A549 (cell line): ENCODE measurements at regions not wholly inside any gene's neighbourhood (a gene's known extent, or its start where the extent isn't known, plus 50 kb on each side); places are given as distances from the start of the nearest gene placed in this dataset.

Experiments
- ATAC-seq, 2 experiments: fragments of 200-7000 bp in 1 of 2; fragments of >200 bp in 1 of 2; cut with Nextera tagmentation in 1 of 2; cut with Tn5 transposase in 1 of 2; 3 replicates each; pipeline versions ENCODE4 v1.8.0 to v1.9.1; 2018 to 2020; ENCODE audit warnings: mild to moderate bottlenecking in 1 of 2, moderate library complexity in 1 of 2
- CTCF ChIA-PET: fragments of 300-600 bp; sonication (Branson Sonifier 250); formaldehyde crosslinking; extraction: SDS; loops from one replicate; lab custom pipeline; 2021; ENCODE audit warnings: antibody characterized with exemption, inconsistent platforms; lab: Yijun Ruan, JAX
- POLR2A ChIA-PET: fragments of 350-600 bp; formaldehyde crosslinking; extraction: SDS; loops from one replicate; lab custom pipeline; 2021; ENCODE audit warnings: antibody characterized with exemption, inconsistent platforms; lab: Yijun Ruan, JAX
- DNase-seq, 2 experiments: peaks; one replicate each; pipeline versions ENCODE4 v3.0.0 to v3.0.0-alpha.2; 2011 to 2016; ENCODE audit warnings: low read depth in 1 of 2, low spot score in 1 of 2
- FAIRE-seq: peaks from 2 replicates; lab custom pipeline; 2011; peaks lifted over from hg19 to GRCh38; lab: Jason Lieb, UNC
- H3K27ac ChIP-seq, 2 experiments: fragments of >200 bp; sonication (Bioruptor Twin); formaldehyde crosslinking; 3 replicates each; pipeline ENCODE4 v1.5.1; 2016 to 2017
- H3K4me1 ChIP-seq: fragments of >200 bp; sonication (Bioruptor Twin); formaldehyde crosslinking; 3 replicates; pipeline ENCODE4 v1.6.1; 2016
- H3K4me2 ChIP-seq: fragments of >200 bp; sonication (Bioruptor Twin); formaldehyde crosslinking; 3 replicates; pipeline ENCODE4 v1.6.1; 2016
- H3K4me3 ChIP-seq: fragments of >200 bp; sonication (Bioruptor Twin); formaldehyde crosslinking; 3 replicates; pipeline ENCODE4 v1.5.1; 2016
- H3K9me3 ChIP-seq: fragments of >200 bp; sonication (Bioruptor Twin); formaldehyde crosslinking; 3 replicates; pipeline ENCODE4 v1.6.1; 2016
- BHLHE40 ChIP-seq: IDR thresholded peaks from 2 replicates; pipeline ENCODE4 v1.6.1; 2012; ENCODE audit warnings: low read depth, low read length, inconsistent platforms
- CEBPB ChIP-seq, 2 experiments: fragments of >200 bp in 1 of 2; sonication (Bioruptor Twin) in 1 of 2; formaldehyde crosslinking in 1 of 2; IDR thresholded peaks; 2 replicates each; pipeline ENCODE4 v1.6.1; 2012 to 2016
- CHD2 ChIP-seq: fragments of 150-350 bp; IDR thresholded peaks from 2 replicates; pipeline ENCODE4 v1.6.1; 2014; ENCODE audit warnings: low read length; ENCODE audit not compliant: partially characterized antibody
- FOXS1 ChIP-seq: fragments of 250-450 bp; sonication (Bioruptor Pico); IDR thresholded peaks from 2 replicates; pipeline ENCODE4 v1.5.0; 2020; ENCODE audit warnings: mild to moderate bottlenecking, moderate library complexity
- GATA3 ChIP-seq: IDR thresholded peaks from 2 replicates; pipeline ENCODE4 v1.6.1; 2012; ENCODE audit warnings: borderline replicate concordance
- HOXA7 ChIP-seq: fragments of 250-450 bp; sonication (Bioruptor Pico); IDR thresholded peaks from 2 replicates; pipeline ENCODE4 v1.5.0; 2020; ENCODE audit warnings: mild to moderate bottlenecking, moderate library complexity
- JUNB ChIP-seq: fragments of >200 bp; sonication (Bioruptor Twin); formaldehyde crosslinking; IDR thresholded peaks from 2 replicates; pipeline ENCODE4 v1.6.1; 2016
- KDM5A ChIP-seq: fragments of 200-600 bp; sonication (generic); IDR thresholded peaks from 2 replicates; pipeline ENCODE4 v1.6.1; 2016; ENCODE audit warnings: antibody characterized with exemption, mild to moderate bottlenecking
- NPAS2 ChIP-seq: fragments of 250-450 bp; sonication (Bioruptor Pico); IDR thresholded peaks from 2 replicates; pipeline ENCODE4 v1.8.0; 2022; ENCODE audit warnings: mild to moderate bottlenecking, moderate library complexity, borderline replicate concordance
- NR3C1 ChIP-seq: fragments of >200 bp; sonication (Bioruptor Twin); formaldehyde crosslinking; IDR thresholded peaks from 3 replicates; pipeline ENCODE4 v1.6.1; 2017
- RCOR1 ChIP-seq: fragments of 150-350 bp; IDR thresholded peaks from 2 replicates; pipeline ENCODE4 v1.6.1; 2014; ENCODE audit warnings: antibody characterized with exemption, low read length, low read depth
- SMC3 ChIP-seq: fragments of >200 bp; sonication (Bioruptor Twin); formaldehyde crosslinking; IDR thresholded peaks from 3 replicates; pipeline ENCODE4 v1.6.1; 2018; ENCODE audit warnings: inconsistent platforms
- ZFP36 ChIP-seq: fragments of 450-650 bp; IDR thresholded peaks from 2 replicates; pipeline ENCODE4 v1.6.1; 2014; ENCODE audit warnings: borderline replicate concordance; ENCODE audit not compliant: partially characterized antibody
- WGBS: methylation state at CpG from one replicate; pipeline ENCODE4 v1.1.6; 2017; ENCODE audit errors: missing lambda C conversion rate; 5-methylcytosine and 5-hydroxymethylcytosine counted together
- TF ChIP-seq, protein P1 (sequence below): fragments of 200-600 bp; sonication (generic); IDR thresholded peaks from 2 replicates; pipeline ENCODE4 v1.6.1; 2016; ENCODE audit warnings: antibody characterized with exemption, mild to moderate bottlenecking, moderate library complexity
- TF ChIP-seq, protein P2 (sequence below): fragments of 250-450 bp; sonication (Bioruptor Pico); IDR thresholded peaks from 2 replicates; pipeline ENCODE4 v1.5.0; 2021; ENCODE audit warnings: mild to moderate bottlenecking, moderate library complexity, borderline replicate concordance
- TF ChIP-seq, protein P3 (sequence below): fragments of >200 bp; sonication (Bioruptor Twin); formaldehyde crosslinking; IDR thresholded peaks from 2 replicates; pipeline ENCODE4 v1.6.1; 2016
- TF ChIP-seq, protein P4 (sequence below): fragments of >200 bp; sonication (Bioruptor Twin); formaldehyde crosslinking; IDR thresholded peaks from 3 replicates; pipeline ENCODE4 v1.6.1; 2016

DNA sequence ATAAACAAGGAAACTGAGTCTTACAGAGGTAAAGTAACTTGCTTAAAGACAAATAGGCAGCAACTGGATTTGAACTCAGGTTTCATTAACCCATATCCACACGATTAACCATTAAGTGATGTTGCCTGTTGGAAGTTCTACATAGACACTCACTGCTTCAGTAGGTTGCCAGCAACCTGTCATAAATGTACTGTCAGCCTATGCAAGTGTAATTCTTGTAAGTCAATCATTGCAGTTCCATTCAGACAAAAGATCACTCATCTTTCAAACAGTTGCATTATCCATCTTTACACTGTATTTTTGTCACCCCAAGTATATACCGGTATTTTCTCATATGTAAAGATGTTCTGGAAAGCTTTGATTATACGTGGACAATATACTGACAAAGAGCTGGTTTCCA lies 676.9 kb upstream of the PCDH20 start:
- Histone ChIP-seq H3K27ac (no peak overlapping the region), H3K4me2 (no peak overlapping the region), H3K4me1 (no peaks in the 10 kb centered on the region), H3K4me3 (no peak overlapping the region), H3K9me3 (no peaks in the 10 kb centered on the region)
- POLR2A ChIA-PET, result no interaction called here
- CTCF ChIA-PET, result no interaction called here
- DNase-seq (no peak), ATAC-seq (no peak), FAIRE-seq (no peak)
- 13% methylated on average over 3 of the region's 3 CpGs for WGBS
- TF ChIP-seq, protein P1, sequence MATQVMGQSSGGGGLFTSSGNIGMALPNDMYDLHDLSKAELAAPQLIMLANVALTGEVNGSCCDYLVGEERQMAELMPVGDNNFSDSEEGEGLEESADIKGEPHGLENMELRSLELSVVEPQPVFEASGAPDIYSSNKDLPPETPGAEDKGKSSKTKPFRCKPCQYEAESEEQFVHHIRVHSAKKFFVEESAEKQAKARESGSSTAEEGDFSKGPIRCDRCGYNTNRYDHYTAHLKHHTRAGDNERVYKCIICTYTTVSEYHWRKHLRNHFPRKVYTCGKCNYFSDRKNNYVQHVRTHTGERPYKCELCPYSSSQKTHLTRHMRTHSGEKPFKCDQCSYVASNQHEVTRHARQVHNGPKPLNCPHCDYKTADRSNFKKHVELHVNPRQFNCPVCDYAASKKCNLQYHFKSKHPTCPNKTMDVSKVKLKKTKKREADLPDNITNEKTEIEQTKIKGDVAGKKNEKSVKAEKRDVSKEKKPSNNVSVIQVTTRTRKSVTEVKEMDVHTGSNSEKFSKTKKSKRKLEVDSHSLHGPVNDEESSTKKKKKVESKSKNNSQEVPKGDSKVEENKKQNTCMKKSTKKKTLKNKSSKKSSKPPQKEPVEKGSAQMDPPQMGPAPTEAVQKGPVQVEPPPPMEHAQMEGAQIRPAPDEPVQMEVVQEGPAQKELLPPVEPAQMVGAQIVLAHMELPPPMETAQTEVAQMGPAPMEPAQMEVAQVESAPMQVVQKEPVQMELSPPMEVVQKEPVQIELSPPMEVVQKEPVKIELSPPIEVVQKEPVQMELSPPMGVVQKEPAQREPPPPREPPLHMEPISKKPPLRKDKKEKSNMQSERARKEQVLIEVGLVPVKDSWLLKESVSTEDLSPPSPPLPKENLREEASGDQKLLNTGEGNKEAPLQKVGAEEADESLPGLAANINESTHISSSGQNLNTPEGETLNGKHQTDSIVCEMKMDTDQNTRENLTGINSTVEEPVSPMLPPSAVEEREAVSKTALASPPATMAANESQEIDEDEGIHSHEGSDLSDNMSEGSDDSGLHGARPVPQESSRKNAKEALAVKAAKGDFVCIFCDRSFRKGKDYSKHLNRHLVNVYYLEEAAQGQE, result no peak
- TF ChIP-seq KDM5A, result no peak
- no peak for TF ChIP-seq BHLHE40
- no peak for TF ChIP-seq NR3C1

DNA sequence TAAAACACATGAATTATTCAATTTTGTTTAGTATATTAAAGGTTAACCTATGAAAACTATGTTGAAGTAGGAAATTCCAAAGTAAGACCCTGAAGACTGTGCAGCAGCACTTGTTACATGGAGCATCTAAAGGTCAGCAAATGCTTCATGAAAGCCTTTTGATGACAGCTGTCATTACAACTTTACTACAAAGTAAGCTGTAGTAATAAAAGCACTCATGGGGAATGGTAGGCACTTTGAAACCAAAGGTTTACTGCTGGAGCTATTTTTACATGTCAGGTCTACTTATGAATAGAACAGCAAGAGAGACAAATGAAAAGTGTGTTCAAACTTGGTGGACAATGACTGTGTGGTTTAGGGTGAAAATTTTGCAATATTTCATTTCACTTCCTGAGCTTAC lies 672.5 kb upstream of the PCDH20 start:
- Histone ChIP-seq H3K4me1 (no peaks in the 10 kb centered on the region), H3K4me2 (no peak overlapping the region), H3K9me3 (no peaks in the 10 kb centered on the region), H3K27ac (no peak overlapping the region), H3K4me3 (no peak overlapping the region)
- FAIRE-seq (no peak), ATAC-seq (no peak), DNase-seq (no peak)
- no peak for TF ChIP-seq HOXA7 (CRISPR knock-in tag)
- no peak for TF ChIP-seq KDM5A
- no peak for TF ChIP-seq RCOR1
- no peak for TF ChIP-seq GATA3
- no peak for TF ChIP-seq ZFP36
- TF ChIP-seq, protein P2, sequence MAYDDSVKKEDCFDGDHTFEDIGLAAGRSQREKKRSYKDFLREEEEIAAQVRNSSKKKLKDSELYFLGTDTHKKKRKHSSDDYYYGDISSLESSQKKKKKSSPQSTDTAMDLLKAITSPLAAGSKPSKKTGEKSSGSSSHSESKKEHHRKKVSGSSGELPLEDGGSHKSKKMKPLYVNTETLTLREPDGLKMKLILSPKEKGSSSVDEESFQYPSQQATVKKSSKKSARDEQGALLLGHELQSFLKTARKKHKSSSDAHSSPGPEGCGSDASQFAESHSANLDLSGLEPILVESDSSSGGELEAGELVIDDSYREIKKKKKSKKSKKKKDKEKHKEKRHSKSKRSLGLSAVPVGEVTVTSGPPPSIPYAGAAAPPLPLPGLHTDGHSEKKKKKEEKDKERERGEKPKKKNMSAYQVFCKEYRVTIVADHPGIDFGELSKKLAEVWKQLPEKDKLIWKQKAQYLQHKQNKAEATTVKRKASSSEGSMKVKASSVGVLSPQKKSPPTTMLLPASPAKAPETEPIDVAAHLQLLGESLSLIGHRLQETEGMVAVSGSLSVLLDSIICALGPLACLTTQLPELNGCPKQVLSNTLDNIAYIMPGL (CRISPR knock-in tag), result no peak
- no peak for TF ChIP-seq FOXS1 (CRISPR knock-in tag)
- no peak for TF ChIP-seq CHD2
- TF ChIP-seq, protein P3, sequence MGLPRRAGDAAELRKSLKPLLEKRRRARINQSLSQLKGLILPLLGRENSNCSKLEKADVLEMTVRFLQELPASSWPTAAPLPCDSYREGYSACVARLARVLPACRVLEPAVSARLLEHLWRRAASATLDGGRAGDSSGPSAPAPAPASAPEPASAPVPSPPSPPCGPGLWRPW, result no peak
- no peak for TF ChIP-seq NPAS2 (CRISPR knock-in tag)
- TF ChIP-seq, protein P4, sequence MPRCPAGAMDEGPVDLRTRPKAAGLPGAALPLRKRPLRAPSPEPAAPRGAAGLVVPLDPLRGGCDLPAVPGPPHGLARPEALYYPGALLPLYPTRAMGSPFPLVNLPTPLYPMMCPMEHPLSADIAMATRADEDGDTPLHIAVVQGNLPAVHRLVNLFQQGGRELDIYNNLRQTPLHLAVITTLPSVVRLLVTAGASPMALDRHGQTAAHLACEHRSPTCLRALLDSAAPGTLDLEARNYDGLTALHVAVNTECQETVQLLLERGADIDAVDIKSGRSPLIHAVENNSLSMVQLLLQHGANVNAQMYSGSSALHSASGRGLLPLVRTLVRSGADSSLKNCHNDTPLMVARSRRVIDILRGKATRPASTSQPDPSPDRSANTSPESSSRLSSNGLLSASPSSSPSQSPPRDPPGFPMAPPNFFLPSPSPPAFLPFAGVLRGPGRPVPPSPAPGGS, result no peak
- no peak for TF ChIP-seq JUNB
- CTCF ChIA-PET, result no interaction called here
- POLR2A ChIA-PET, result no interaction called here

DNA sequence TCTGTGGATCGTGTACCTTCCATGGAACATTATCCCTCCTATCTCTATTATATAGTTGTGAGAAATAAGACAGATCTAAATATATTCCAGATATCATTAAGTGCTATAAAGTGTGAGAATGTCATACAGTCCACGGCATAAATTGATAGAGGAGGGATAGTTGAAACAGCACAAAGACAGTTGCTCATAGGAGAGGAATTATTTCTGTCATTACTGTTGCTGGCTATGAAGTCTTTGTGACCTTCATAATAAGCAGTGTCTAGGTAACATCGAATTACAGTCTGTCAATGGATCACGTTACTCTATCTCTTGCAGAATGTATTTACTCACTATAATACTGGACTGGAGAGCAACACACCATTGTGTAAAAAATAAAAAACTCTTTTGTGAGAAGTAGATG lies 671.5 kb upstream of the PCDH20 start:
- FAIRE-seq (no peak), DNase-seq (no peak), ATAC-seq (no peak)
- 11% methylated on average over 4 of the region's 4 CpGs for WGBS
- no peak for TF ChIP-seq ZFP36
- no peak for TF ChIP-seq KDM5A
- TF ChIP-seq SMC3, result no peak
- TF ChIP-seq BHLHE40, result no peak
- no peak for TF ChIP-seq FOXS1 (CRISPR knock-in tag)
- no peak for TF ChIP-seq CEBPB (IDR thresholded peaks at IDR 0.05)
- ChIA-PET POLR2A (no interaction called here), CTCF (no interaction called here)
- no peaks in the 10 kb centered on the region for H3K9me3 ChIP-seq
- H3K4me1 ChIP-seq, result no peaks in the 10 kb centered on the region
- no peak overlapping the region for H3K27ac ChIP-seq
- no peak overlapping the region for H3K4me3 ChIP-seq
- H3K4me2 ChIP-seq, result no peak overlapping the region
